Tibial nerve (tissue), 4 donors: ENCODE measurements at regions not wholly inside any gene's neighbourhood (a gene's known extent, or its start where the extent isn't known, plus 50 kb on each side); places are given as distances from the start of the nearest gene placed in this dataset.

ENCODE experiments used
- EP300 ChIP-seq, 2 donors: sonication (generic); formaldehyde crosslinking; IDR thresholded peaks; one replicate each; pipeline ENCODE4 v1.6.1; 2017; ENCODE audit warnings: antibody characterized with exemption in 2 of 2, mild to moderate bottlenecking in 1 of 2
- POLR2A ChIP-seq, 2 donors: fragments of 450-650 bp; IDR thresholded peaks; one replicate each; pipeline ENCODE4 v1.6.1; 2017; ENCODE audit warnings: antibody characterized with exemption in 2 of 2, mild to moderate bottlenecking in 2 of 2, moderate library complexity in 2 of 2
- TF ChIP-seq, protein P1 (sequence below), 5 experiments: fragments of 200-600 bp in 3 of 5; fragments of 450-650 bp in 2 of 5; sonication (generic) in 3 of 5; IDR thresholded peaks; one replicate each; pipeline ENCODE4 v1.5.1; 2016 to 2019; ENCODE audit warnings: antibody characterized with exemption in 5 of 5, mild to moderate bottlenecking in 3 of 5, moderate library complexity in 2 of 5

DNA sequence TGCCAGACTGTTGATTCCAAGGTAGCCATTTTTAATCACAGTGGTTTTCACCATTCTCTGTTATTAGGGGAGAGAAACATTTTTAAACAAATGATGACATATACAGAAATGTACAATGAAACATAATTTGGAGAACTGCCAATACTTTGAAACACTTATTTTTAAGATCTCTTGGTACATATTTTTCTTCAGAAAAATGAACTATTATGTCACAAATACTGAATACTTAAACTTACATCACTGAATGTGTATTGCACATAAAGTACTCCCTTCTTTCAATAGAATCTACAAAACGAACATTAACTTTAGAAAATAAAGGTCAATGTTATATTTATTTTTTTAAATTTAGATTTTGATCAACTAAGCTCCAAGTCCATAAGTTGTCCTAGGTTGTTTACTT is 71.7 kb upstream of the CPNE8 start:
- TF ChIP-seq, protein P1, sequence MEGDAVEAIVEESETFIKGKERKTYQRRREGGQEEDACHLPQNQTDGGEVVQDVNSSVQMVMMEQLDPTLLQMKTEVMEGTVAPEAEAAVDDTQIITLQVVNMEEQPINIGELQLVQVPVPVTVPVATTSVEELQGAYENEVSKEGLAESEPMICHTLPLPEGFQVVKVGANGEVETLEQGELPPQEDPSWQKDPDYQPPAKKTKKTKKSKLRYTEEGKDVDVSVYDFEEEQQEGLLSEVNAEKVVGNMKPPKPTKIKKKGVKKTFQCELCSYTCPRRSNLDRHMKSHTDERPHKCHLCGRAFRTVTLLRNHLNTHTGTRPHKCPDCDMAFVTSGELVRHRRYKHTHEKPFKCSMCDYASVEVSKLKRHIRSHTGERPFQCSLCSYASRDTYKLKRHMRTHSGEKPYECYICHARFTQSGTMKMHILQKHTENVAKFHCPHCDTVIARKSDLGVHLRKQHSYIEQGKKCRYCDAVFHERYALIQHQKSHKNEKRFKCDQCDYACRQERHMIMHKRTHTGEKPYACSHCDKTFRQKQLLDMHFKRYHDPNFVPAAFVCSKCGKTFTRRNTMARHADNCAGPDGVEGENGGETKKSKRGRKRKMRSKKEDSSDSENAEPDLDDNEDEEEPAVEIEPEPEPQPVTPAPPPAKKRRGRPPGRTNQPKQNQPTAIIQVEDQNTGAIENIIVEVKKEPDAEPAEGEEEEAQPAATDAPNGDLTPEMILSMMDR (IDR thresholded peaks at IDR 0.05), result no peak
- TF ChIP-seq POLR2A (IDR thresholded peaks at IDR 0.05), result no peak
- TF ChIP-seq EP300 (IDR thresholded peaks at IDR 0.05), result no peak
